ELF-1 (cell line): ENCODE measurements at regions not wholly inside any gene's neighbourhood (a gene's known extent, or its start where the extent isn't known, plus 50 kb on each side); places are given as distances from the start of the nearest gene placed in this dataset.
"Not testable (repeated sequence)": the region's sequence is repeated elsewhere in the genome, so short reads cannot be mapped to it uniquely, and the experiment has no call there.

Experiments used
- DNase-seq: peaks from one replicate; pipeline ENCODE4 v3.0.0-alpha.2; 2016; ENCODE audit warnings: low read depth, low spot score

DNA sequence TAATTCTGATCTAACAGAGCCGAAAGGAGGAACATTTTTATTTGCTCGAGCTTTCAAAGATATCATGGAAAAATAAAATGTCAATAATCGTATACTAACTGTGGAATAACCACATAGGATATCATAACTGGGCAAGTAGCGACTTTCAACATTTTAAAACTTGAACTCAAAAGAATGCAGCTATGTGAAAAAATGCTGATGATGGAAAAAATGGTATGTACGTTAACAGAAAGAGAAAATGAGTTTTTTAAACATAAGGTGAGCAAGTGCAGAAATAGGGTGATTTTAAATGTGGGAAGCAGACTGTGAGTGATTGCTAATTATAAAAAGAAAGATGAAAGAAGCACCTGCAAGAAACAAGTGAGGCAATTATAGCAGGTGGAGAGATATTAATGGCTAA lies 238.3 kb upstream of the HSF2 start:
- no peak for DNase-seq

DNA sequence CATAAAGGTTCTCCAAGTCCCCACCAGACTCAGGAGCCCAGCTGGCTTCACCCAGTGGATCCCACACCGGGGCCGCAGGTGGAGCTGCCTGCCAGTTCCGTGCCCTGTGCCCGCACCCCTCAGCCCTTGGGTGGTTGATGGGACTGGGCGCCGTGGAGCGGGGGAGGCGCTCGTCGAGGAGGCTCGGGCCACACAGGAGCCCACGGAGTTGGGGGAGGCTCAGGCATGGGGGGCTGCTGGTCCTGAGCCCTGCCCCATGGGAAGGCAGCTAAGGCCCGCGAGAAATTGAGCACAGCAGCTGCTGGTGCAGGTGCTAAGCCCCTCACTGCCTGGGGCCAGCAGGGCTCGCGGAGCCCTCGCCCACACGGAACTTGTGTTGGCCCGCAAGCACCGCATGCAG lies 234.4 kb upstream of the HSF2 start:
- no peak for DNase-seq

DNA sequence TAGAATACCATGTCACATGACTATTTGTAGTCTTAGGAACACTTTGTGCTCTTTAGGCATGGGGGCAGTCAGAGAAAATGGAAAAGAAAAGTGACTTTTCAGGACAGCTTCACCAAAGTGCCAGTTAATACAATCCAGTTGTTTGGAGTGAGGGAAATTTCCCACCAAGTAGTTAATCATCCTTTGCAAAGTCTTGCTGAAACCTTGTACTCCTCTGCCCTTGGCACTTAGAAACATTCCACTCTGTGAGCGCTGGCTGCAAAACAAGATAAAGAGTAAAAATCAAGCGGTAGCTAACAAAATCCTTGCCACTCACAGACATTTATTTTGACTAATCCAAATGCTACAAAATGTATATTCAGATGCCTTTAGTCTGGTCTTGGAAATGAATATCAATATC lies 229.2 kb upstream of the HSF2 start:
- no peak for DNase-seq

DNA sequence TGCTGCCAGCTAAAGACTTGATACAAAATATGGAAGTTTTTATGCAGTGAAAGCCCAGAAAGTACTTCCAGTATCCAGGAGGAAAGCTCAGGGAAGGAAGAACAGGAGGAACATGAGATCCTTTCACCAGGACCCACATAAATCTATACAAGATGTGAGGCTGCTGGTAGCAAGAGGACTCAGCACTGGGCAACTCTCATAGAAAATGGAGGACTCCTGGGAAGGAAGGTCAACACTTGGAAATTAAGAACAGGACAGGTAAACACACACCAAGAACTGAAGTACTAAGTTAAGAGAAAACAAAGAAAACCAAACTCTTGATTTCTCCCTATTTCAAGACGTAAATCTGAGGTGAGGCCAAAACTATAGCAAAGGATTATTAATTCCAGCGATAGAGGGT lies 220.5 kb upstream of the HSF2 start:
- no peak for DNase-seq

DNA sequence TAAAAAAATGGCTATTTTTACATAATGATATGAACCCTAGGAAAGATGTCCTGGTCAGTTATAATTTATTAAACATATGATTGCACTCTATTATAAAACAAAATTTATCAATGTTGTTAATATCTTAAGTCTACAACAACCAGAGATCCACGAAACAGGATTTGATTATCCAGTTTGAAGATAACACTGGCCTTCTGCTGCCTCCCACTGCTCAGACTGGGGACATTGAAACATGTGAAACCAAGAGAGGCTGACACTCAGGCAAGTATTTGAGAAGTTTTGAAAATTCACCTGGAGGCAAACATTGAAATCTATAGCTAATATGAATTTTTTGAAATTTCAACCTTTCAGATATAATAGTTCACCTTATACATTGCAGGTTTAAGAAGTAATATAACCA lies 219.3 kb upstream of the HSF2 start:
- no peak for DNase-seq

DNA sequence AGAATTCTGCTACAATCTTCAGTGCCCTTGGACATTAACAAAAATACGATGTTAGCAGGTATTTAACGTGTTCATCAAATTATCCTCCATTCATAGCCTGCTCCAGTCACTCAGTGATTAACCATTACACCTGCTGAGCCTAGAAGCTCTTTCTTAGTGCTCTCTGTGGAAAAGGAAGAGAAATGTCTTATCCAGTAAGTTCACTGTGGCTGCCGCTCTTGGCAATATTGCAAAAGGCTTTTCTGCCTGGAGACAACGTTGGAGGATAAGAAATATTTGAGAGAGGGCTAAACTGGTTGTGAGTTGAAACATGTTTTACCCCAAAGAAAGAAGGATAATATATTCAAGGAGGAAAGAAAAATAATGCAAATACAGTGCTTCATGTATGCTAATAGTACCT lies 217.4 kb upstream of the HSF2 start:
- DNase-seq, result no peak

DNA sequence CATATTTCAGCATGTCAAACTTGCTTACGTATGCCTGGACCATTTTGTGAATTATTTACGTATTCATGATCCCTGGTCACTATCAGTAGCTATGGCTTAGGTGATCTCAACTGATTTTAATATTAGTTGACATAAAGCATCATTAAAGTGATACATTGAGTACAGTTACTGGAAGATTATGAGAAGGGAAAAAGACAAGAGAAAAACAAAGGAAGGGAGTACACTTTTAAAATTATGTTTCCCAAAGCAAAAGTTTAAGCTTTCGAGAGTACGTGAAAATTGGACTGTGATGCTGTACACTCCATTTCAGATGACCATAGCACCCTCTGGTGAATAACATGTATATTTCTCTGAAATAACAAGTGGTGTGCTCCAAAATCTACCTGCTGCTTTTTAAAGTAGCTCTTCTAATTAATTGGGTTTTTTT lies 215.0 kb upstream of the HSF2 start:
- no peak for DNase-seq

DNA sequence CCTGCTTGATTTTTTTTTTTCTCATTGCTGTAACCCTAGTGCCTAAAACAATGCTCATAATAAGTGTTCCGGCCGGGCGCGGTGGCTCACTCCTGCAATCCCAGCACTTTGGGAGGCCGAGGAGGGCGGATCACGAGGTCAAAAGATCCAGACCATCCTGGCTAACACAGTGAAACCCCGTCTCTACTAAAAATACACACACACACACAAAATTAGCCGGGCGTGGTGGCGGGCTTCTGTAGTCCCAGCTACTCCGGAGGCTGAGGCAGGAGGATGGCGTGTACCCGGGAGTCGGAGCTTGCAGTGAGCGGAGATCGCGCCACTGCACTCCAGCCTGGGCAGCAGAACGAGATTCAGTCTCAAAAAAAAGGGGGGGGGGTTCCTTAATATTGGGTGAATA lies 214.0 kb upstream of the HSF2 start:
- DNase-seq, result not testable (repeated sequence)

DNA sequence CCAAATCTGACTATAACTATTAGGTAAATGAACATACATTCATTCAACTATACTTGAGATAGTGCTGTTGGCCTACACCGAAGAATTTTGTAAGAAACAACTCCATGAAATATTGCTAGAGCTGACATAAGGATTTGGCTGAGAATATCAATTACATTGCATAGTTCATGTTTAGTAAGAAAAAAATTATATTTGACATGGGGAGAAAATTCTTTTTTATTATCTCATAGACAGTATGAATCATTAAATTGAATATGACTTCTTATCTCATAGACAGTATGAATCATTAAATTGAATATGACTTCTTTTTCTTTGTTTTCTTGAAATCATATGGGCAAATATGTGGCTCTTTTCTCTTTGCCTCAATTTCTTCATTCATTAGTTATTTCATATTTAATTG lies 212.3 kb upstream of the HSF2 start:
- DNase-seq, result no peak

DNA sequence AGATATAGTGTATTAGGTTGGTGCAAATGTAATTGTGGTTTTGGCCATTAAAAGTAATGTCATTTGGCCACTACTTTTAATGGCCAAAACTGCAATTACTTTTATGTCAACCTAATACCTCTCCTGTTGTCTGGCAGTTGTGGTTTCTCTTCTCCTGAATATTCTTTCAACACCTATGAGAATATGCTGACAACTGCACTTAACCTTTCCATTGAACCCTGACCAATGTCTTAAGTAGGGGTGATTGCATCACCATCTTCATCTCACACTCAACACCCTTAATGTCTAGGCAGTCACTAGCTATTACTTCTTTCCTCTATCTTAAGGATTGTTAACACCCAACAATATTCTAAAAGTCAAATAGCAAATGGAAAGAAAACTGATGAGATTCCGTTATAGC lies 200.5 kb upstream of the HSF2 start:
- DNase-seq, result no peak

DNA sequence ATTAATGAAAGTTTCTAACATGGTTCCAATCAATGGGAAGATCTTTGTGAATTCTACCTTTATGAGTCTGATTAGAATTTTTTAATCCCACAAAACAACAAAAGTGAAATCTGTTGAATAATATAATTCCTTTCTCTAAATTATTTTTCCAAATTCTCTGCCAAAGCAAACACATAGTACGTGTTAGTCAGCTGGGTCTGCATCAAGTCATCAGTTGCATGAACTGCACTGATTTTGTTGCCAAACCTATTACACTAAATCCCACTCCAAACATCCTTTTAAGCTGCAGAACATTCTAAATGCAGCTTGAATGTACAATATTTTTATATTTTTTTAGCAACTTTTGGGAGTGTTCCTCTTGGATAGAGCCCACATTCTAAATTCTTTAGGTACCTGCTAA lies 199.0 kb upstream of the HSF2 start:
- no peak for DNase-seq

DNA sequence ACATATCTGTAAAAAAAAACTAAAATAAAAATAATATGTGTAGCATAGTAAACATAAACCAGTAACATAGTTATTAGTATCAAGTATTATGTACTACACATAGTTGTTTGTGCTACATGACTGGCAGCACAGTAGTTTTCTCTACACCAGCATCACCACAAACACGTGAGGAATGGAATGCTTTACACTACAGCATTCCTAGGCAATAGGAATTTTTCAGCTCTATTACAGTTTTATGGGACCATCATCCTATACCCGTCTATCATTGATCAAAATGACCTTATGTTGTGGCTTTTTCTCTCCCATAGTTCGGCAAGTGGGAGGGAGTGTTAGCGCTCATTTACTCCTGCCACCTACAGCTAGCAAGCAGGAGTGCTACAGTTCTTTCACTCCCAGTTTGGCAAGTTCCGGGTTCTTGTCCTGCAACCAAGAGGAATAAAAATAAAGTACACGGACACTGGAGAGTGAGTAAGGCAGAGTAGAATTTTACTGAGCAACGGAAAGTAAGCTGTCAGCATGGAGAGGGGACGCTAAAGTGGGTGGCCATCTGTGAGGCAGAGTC lies 196.8 kb upstream of the HSF2 start:
- DNase-seq, result peak; percentile 2

DNA sequence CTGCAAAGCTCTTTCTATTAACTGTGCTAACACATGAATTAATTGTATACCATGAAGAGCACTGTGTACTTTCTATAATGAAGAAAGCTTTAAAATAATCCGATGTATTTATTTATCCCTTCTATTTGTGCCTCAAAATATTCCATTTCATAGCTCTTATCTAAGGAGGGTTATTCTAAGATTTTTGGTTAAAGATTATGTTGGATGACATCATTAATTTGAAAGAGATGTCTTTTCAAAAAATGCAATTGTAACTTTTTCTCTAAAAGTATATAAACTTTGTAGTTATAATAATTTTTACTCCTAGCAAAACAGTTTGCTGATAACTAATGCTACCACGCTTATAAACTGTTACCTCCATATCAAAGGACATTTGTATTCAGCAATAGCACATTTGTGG lies 192.4 kb upstream of the HSF2 start:
- DNase-seq, result no peak

DNA sequence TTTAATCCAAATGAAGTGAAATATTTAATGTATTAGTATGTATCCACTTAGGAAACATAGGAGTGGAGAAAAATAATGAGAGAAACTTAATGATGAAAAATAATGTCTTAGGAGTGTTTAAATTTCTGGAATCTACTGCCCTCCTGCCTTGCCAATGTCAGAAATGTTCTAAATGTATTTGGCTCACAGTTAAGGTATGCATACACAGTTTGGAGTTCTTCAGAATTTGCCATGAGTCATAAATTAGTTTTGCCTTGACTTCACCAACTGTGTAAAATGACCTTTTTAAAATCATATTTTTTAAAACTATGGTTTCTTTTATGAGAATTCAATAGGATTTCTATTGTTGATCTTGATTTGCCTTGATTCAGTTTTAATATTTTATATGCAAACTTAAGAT lies 191.7 kb upstream of the HSF2 start:
- no peak for DNase-seq

DNA sequence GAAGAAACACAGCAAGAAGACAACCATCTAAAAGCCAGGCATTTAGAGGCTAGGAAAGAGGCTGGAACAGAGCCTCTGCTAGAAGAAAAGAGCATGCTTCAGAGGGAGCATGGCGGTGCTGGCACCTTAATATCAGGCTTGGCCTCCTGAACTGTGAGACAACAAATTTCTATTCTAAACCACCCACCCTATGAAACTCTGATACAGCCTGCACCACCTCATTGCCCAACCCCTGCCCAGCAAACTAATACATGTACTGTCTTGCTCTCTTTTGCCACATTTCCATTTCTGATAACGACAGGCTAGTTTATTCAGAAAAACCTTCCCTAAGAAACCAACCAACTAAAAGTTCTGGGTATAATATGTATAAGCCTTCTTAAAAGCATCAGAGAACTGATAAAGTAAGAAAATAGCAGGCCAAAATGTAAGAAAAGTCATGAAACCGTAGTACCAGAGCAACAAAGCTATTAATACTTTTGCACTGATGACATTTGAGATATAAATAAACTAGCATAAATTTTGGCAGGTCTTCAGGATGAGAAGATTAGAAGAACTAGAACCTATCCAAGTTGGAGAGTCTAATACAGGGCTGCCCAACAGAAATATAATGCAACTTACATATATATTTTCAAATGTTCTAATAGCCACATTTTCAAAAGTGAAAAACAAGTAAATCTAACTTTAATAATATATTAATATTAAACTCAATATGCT lies 184.7 kb upstream of the HSF2 start:
- no peak for DNase-seq

DNA sequence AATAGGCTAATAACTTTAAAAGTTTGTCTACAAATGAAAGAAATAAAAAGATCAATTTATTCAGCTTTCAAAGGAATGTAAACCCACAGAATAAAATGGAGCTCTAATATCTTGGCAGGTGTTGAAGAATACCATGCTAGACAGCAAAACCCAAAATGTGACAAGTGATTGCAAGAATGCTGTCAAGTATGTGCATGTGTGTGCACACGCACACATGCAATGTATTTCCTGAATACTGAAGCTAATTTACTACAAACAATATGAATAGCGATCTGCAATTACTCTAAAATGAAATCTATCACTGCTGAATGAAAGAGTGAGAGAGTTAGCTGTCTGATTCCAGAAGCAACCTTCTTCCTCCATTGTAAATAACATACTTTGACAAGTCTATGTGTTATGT lies 179.2 kb upstream of the HSF2 start:
- DNase-seq, result no peak

DNA sequence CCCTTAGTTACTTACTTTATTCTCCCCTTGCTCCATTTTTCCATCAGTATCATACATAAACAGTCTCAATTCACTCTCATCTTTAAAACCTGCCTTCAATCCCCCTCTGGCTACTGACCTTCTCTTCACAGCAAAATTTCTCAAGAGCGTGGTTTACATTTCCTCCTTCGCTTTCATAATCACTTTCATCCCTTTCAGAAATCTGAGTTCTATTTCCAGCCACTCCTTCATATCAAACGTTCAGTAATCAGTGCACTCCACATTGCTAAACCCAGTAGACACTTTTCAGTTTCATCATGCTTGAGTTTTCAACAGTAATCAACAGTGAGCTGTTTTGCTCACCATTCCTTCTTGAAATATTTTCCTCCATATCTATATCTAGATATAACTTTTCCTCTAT lies 176.7 kb upstream of the HSF2 start:
- no peak for DNase-seq

DNA sequence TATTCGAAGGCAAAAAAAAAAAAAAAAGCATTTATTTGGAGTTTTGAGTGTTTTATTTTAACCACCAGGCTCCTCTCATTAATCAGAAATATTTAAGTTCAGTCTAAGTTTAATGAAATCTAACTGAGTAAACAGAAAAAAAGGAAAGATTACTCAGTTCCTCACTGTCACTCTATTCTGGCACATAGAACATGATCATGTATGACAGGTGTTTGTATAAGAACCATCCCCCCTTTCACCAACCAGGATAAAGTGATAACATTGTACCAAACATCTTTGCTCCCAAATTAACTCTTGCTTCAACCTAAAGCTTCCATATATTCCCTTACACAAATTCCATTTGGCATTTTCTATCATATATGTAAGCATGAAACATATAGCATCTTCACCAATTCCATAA lies 176.2 kb upstream of the HSF2 start:
- no peak for DNase-seq

DNA sequence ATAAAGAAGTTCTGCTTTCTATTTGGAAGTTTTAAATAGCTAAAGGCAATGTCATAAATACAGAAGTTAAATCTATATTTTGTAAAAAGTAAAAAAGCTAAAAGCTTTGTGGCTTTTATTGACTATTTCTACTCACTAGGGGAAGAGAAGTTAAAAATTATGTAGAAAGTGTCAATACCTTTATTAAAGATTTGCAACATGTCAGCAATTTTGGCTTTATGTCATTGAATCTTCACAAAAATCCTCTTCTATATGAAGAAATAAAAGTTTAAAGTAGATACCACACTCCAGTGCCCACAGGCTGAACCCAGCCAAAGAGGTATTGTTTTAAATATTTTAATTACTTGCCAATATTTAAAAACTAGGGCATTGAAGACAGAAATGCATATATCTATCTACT lies 160.6 kb upstream of the HSF2 start:
- no peak for DNase-seq

DNA sequence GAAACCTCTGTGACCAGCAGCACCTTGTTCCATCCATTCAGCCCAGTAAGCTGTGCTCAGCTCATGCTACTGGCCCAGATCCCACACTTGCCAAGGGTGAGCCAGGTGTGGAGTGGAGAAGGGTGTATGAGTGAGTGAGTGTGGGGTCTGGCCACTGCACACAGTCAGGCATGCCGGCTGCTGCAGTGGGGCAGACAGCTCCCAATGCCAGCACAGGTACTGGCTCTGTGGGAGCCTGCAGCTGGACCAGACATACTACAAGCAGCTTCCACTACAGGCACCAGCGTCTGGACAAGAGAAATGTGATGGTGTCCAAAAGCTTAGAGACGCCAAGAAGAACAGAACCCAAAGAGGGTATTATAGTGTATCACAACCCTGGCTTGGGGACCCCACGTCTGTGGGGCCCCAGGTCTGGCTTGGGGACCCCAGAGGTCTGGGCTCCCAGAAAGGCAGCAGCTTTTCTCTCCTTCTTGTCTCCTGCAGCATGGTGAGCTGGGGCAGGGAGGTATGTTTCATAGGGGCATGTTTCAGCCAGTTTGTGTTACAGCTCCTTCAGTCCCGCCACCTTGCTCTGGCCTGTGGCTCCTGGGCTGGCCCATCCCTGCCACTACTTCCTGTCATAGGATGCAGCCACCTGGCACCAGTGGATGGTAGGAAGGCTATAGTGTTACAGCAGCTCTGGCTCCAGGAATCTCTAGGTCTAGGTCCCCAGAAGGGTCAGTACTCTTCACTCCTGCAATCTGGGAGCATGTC lies 152.4 kb upstream of the HSF2 start:
- no peak for DNase-seq

DNA sequence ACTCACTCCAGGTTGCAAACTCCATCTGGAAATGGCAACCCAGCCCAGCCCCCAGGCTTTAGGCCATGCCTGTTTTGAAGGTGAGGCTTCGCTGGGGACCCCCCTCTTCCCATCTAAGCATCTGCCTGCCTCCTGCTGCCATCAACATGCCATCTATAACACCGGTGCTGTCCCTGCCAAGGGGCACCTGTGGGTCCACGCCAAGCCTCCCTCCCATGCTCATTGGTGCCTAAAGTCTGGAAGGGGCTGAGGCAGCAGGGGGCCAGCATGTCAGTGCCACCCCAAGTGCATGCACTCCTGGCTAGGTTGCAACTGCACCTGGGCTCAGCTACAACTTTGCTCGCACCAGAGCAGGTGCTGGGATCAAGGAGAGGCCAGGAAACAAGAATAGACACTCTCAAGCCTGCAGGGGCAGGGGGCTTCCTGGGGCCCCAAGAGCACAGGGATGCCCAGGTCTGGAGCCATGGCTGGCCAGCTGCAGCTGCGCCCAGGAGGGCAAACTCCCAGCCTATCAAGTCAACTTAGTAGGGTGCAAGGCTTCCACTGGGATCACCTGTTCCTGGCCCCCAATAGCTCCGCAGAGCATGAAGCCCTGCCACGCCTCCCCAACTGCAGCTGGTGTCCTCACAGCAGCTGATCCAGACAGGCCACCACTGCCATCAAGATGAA lies 151.3 kb upstream of the HSF2 start:
- DNase-seq, result no peak

DNA sequence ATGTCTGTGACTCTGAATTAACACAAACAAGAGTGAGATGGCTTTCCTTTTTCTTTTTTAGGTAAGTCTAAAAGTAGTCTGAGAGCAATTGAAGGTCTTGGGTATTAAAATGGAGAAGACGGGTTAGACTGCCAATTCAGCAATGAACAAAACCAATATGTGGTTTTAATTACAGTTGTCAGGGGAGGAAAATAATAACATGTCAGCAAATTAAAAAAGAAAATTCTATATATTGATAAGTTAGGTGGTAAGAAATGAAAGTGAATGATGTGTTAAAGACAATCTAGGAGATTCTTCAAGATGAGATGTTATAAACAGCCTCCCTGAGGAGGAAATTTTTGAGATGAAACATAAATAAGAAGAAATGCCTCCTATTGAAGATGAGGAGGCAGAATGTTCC lies 150.6 kb upstream of the HSF2 start:
- DNase-seq, result no peak

DNA sequence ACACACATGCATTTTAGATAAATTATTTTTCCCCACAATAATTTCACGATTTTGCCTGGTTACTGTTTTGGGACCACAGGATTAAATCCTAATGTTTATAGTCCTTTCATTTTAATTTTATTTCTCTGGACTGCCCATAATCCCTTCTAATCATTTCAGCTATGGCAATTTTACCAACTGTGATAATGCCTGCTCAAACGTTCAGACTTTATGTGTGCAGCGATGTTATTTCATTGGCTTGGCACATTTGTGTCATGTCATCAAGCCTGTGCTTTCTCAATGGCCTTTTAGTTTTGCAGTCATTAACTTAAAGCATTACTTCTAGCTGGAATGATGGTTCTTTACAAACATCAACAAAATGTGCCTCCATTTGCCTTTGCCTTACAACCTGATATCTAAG lies 140.6 kb upstream of the HSF2 start:
- DNase-seq, result no peak
